GM18505 (cell line): ENCODE measurements at regions not wholly inside any gene's neighbourhood (a gene's known extent, or its start where the extent isn't known, plus 50 kb on each side); places are given as distances from the start of the nearest gene placed in this dataset.

Source experiments
- ATAC-seq: cut with Tn5 transposase; IDR thresholded peaks from one replicate; pipeline ENCODE4 v1.9.1; 2021; ENCODE audit not compliant: unreplicated experiment
- POLR2A ChIP-seq: IDR thresholded peaks from 4 replicates; pipeline ENCODE4 v1.6.1; 2011; ENCODE audit warnings: borderline replicate concordance; ENCODE audit not compliant: insufficient read depth, insufficient read length; ENCODE audit errors: extremely low read depth

- ATAC-seq: no peak
- no peak for TF ChIP-seq POLR2A
Measured at GRCh38 chr3:177284383-177284881, 87.2 kb upstream of the TBL1XR1 start.

GRCh38 chr3:177286034-177286433, 88.8 kb upstream of the TBL1XR1 start:
- ATAC-seq: no peak
- no peak for TF ChIP-seq POLR2A

- TF ChIP-seq POLR2A: no peak
- ATAC-seq: no peak
Measured at GRCh38 chr3:177287231-177287630, 89.9 kb upstream of the TBL1XR1 start.

GRCh38 chr3:177290633-177291032, 93.4 kb upstream of the TBL1XR1 start:
- no peak for ATAC-seq
- TF ChIP-seq POLR2A: no peak

GRCh38 chr3:177294221-177294620, 96.9 kb upstream of the TBL1XR1 start:
- ATAC-seq: no peak
- no peak for TF ChIP-seq POLR2A

DNA sequence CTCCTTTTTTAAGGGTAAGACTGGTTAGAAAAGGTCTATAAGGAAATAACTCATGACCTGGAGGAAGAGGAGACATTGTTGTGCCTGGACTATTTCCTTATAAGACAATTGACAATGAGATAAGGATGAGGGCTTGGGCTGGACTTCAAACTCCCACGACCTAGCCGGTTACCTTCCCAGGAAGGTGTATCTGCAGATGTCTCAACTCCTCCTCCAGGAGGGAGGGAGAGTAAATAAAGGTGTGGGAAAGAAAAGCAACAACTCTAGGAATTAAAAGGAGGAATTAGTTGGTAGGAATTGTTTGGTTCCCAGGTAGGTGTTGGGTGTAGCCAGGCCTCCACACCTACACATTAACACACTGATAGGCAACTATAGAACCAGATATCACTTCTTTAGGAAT, 97.8 kb upstream of the TBL1XR1 start:
- ATAC-seq: no peak
- no peak for TF ChIP-seq POLR2A

GRCh38 chr3:177299250-177299649, 102.0 kb upstream of the TBL1XR1 start:
- TF ChIP-seq POLR2A: no peak
- ATAC-seq: no peak

DNA sequence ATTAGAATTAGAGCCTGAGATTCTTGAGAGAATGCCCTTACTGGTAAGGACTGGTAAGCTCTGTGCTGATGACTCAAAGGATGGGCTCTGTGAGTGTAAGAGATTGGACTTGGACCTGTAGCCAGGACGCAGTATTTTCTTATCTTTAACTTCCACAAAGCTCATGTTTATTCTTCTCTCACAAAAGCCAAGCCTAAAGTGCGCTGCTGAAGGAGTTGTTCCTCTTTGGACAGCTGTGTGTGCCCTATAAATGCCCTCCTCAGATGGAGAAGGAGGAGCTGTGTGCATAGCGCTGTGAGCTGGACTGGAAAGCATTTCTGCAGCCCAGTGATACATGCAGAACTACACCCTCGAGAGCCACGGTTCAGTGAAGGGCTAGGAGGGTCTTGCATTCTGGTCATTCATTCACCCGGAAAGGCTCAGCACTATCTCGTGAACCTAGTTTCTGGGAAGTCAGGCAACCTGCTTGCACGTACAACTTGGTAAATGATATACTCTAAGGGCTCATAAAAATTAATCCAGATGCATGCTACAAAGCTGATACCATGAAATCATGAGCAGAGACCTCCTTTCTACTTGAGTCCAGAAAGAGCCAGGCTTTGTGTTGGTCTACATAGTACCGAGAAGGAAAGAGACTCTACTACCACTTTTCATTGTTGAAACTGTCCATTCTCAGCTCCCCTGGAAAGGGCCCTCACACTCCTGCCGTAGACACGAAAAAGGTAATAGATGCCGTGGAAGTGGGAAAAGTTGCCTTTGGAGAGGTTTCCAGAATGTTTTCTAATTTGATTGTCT, 103.0 kb upstream of the TBL1XR1 start:
- peak; percentile 86 for ATAC-seq
- no peak for TF ChIP-seq POLR2A

DNA sequence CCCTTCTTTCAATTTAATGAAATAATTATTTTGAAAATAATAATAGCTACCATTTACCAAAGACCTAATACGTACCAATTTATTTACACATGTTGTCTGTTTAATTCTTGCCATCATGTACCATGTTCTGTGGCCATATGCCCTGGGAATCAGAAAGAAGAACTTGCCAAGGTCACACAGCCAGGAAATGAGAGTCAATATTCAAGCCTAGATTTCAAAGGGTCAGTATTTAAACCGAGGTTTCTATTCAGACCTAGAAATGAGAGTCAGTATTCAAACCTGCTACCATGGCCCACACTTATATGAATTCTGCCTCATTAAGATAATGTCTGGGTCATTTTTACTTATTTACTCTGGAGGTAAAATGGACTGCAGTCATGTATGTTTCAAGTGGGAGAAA, 103.6 kb upstream of the TBL1XR1 start:
- ATAC-seq: peak; percentile 41
- TF ChIP-seq POLR2A: no peak

GRCh38 chr3:177306252-177306651, 109.0 kb upstream of the TBL1XR1 start:
- TF ChIP-seq POLR2A: no peak
- ATAC-seq: no peak

- ATAC-seq: no peak
Measured at GRCh38 chr3:177307391-177307790, 110.1 kb upstream of the TBL1XR1 start.

GRCh38 chr3:177307826-177308225, 110.5 kb upstream of the TBL1XR1 start:
- no peak for ATAC-seq
- TF ChIP-seq POLR2A: no peak

More at GRCh38 chr3:177307391-177307790, 110.1 kb upstream of the TBL1XR1 start:
- no peak for TF ChIP-seq POLR2A

- no peak for TF ChIP-seq POLR2A
- no peak for ATAC-seq
Measured at GRCh38 chr3:177308286-177308685, 111.0 kb upstream of the TBL1XR1 start.

DNA sequence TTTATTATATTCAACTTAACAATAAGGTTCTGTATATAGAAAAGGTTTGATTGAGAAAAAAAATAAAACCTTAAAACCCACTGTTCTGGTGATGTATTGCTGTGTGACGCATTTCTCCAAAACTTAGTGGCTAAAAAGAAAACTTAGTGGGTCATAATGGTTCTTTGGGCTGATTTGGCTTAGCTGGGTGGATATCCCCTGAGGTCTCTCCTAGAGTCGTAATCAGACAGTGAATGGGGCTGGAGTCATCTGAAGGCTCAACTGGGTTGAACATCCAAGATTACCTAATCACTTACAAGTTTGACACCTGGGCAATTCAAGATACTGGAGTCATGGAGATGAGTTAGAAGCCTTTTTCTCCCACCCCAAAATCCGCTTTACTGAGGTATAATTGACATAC, 111.6 kb upstream of the TBL1XR1 start:
- no peak for TF ChIP-seq POLR2A
- ATAC-seq: no peak

DNA sequence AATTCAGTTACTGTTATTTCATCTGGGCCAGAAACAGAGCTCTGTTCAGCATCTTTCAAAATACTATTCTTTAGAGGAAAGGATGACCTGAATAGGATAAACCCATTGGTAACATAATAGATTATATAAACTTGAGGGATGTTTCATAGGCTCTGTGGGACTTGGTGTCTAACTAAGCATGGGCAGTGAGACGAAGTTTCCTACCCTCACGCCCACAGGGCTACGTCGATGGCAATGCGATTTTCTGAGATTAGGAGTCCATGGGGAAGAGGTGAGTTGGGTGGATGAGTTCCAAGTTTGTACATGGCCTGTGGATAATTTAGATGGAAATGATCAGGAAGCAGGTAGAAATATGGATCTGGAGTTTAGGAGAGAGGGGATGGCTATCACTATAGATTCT, 115.2 kb upstream of the TBL1XR1 start:
- TF ChIP-seq POLR2A: no peak
- no peak for ATAC-seq

DNA sequence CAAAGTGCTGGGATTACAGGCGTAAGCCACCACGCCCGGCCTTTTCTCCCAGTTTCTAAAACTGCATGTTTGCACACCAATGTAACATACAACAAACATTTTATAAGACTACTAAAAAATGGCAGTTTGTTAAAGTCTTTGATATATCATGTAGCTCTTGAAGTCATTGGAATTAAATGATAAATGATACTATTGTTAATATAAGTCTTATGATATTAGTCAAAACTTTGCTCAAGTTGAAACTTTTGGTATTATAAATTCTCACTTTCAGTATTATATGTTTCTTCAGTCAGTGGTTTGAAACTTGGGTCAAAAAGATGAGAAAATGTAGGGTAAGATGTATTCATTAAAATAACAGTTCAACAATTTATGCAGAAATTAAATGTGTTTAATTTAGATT, 117.6 kb upstream of the TBL1XR1 start:
- TF ChIP-seq POLR2A: no peak

GRCh38 chr3:177317247-177317646, 120.0 kb upstream of the TBL1XR1 start:
- TF ChIP-seq POLR2A: no peak
- no peak for ATAC-seq

More for the DNA sequence above, 117.6 kb upstream of the TBL1XR1 start:
- no peak for ATAC-seq
